VCaP (cell line): ENCODE measurements at regions not wholly inside any gene's neighbourhood (a gene's known extent, or its start where the extent isn't known, plus 50 kb on each side); places are given as distances from the start of the nearest gene placed in this dataset.

Source experiments
- H3K27ac ChIP-seq: fragments of 450-650 bp; 2 replicates; pipeline ENCODE4 v1.5.1; 2017
- TF ChIP-seq, protein P1 (sequence below): fragments of 450-650 bp; conservative IDR thresholded peaks from 2 replicates; pipeline ENCODE4 v1.5.1; 2017; ENCODE audit warnings: mild to moderate bottlenecking, moderate library complexity

DNA sequence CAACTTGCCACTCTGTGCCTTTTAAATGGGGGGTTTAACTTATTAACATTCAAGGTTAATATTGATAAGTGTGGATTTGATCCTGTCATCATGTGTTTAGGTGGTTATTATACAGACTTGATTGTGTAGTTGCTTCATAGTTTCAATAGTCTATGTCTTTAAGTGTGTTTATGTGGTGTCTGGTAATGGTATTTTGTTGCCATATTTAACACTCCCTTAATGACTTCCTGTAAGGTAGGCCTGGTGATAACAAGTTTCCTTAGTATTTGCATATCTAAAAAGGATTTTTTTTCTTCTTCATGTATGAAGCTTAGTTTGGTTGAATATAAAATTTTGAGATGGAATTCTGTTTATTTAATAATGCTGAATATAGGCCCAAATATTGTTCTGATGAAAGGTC, 506.0 kb upstream of the ZNF462 start:
- TF ChIP-seq, protein P1, sequence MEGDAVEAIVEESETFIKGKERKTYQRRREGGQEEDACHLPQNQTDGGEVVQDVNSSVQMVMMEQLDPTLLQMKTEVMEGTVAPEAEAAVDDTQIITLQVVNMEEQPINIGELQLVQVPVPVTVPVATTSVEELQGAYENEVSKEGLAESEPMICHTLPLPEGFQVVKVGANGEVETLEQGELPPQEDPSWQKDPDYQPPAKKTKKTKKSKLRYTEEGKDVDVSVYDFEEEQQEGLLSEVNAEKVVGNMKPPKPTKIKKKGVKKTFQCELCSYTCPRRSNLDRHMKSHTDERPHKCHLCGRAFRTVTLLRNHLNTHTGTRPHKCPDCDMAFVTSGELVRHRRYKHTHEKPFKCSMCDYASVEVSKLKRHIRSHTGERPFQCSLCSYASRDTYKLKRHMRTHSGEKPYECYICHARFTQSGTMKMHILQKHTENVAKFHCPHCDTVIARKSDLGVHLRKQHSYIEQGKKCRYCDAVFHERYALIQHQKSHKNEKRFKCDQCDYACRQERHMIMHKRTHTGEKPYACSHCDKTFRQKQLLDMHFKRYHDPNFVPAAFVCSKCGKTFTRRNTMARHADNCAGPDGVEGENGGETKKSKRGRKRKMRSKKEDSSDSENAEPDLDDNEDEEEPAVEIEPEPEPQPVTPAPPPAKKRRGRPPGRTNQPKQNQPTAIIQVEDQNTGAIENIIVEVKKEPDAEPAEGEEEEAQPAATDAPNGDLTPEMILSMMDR, result no peak
- no peak overlapping the region for H3K27ac ChIP-seq

DNA sequence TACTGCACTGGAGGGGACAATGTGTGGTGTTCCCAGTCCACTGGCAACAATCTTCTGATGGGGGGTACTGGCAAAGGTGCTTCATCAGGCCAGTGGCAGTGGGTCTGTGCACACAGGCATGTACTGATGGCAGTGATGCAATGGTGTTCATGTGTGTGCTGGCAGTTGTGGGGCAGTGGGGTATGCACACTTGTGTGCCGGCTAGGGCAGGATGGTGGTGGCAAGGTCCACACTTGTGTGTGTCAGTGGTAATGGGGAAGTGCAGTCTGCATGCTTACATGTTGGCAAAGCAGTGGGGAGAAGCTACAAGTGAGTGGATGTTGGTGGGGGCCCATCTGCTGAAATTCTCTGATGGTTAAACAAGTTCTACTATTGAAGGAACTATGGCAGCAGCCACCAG, 504.6 kb upstream of the ZNF462 start:
- TF ChIP-seq, protein P1, result no peak
- no peak overlapping the region for H3K27ac ChIP-seq

DNA sequence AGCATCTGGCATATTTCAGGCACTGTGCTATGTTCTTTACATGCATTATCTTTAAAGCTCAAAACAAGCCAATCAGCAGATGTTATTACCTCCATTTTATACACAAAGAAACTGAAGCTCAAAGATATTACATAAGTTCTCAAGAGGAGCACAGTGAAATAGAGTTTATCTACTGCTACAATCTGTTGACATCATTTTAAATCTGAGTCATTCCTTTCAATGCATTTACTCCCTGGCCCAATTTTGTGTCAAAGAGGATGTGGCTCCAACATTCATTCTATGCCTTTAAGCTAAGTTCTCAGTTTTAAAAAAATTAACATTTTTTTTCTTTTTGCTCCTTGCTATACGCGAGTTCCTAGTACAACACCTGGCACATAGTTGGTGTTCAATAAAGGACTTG, 486.3 kb upstream of the ZNF462 start:
- H3K27ac ChIP-seq, result no peak overlapping the region
- TF ChIP-seq, protein P1, result no peak

DNA sequence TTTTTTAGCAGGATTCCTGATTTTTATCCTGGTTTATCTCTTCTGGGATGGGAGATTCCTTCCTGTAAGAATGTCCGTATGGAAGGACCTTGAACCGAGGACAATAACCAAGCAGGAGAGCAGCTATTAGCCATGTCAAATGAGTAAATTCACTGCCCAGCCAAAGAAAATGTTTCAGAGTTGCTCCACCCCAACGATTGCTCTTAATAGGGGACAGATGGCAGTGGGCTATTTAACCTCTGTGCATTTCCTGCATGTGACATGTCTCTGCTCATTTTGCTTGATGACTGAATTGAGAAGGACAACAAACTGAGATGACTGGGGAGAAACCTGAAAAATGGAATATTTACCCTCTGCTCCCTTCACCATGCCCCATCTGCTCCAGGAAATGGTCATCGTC, 479.9 kb upstream of the ZNF462 start:
- no peak overlapping the region for H3K27ac ChIP-seq
- TF ChIP-seq, protein P1, result no peak

DNA sequence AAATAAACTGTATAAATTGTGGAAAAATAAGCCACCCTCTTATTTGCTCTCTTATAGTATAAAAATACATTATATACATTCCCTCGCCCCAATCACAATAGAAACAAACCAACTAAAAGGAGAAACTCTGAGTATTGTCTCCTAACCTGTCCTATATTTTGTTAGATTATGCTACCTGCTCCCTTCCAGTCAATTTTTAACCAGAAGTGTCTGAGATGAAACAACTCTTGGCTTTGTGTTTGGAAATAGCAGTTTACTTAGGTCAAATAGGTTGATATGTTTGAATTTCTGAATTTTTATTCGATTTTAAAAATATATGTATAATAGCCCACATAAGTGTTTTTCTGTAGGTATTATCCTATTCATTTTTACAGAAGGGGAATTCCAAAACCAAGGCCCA, 475.0 kb upstream of the ZNF462 start:
- no peak overlapping the region for H3K27ac ChIP-seq
- TF ChIP-seq, protein P1, result no peak

DNA sequence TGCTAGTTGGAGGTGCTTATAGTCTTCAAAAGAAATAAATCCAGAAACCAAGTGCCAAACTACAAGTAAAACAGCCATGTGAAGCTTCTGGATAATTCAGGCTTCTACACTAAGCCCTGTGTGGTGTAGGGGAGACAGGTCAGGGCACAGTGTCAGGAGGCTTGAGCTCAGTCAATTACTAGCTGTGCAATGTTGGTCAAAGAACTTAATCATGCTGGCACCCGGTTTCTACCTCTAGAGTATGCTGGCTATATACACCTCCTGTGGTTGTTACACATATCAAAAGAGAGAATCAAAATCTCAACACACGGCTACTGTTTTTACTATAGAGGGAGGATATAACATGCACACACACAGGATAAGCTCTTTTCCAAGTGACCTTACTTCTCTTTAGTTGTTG, 469.7 kb upstream of the ZNF462 start:
- H3K27ac ChIP-seq, result no peak overlapping the region
- TF ChIP-seq, protein P1, result no peak

DNA sequence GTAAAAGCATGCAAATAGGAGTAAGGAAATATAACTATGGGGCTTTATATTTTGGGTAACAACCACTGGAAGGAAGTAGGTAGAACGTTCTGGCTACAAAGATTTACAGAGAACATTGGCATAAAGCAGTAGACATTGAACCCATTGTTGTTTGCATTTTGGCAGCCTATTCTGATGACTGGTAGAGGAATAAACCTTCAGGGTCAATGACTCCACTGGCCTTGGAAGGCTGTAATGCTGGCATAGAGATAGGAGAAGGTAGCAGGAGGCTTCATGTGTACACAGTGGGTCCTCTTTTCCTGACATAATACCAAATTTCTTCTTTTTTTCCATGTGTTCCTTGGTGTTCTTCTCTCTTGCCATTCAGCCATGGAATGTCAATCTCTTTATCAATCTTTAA, 462.8 kb upstream of the ZNF462 start:
- TF ChIP-seq, protein P1, result no peak
- no peak overlapping the region for H3K27ac ChIP-seq

DNA sequence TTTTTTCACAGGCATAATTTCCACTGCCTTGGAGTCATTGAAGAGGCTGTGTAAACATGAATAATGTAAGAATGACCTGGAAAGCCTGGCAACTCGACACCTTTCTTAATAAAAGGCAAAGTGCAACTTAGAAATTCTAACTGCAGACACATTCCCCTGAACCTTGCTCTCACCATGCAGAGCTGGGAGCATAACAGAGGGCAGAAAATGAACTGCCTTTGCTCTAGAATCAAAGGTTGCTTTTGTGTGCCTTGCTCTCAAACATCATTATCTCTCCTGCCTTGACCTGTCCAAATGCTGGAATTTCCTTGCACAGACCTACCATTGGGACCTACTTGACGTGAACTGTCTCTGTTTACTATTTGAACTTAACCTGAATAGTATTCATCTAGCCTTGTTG, 462.0 kb upstream of the ZNF462 start:
- TF ChIP-seq, protein P1, result no peak
- H3K27ac ChIP-seq, result no peak overlapping the region
